Endodermal cell (in vitro differentiated cells): ENCODE measurements at regions not wholly inside any gene's neighbourhood (a gene's known extent, or its start where the extent isn't known, plus 50 kb on each side); places are given as distances from the start of the nearest gene placed in this dataset.

Experiments used
- DNase-seq: peaks from one replicate; pipeline ENCODE4 v3.0.0-alpha.2; 2017
- H3K27ac ChIP-seq: 2 replicates; pipeline ENCODE4 v1.5.1; 2013; ENCODE audit warnings: mild to moderate bottlenecking, low read depth, low read length, moderate library complexity
- H3K27me3 ChIP-seq: 2 replicates; pipeline ENCODE4 v1.6.1; 2013; ENCODE audit warnings: mild to moderate bottlenecking, low read length, moderate library complexity; ENCODE audit not compliant: insufficient read depth, control insufficient read depth, poor library complexity, severe bottlenecking
- H3K36me3 ChIP-seq: 2 replicates; pipeline ENCODE4 v1.7.0; 2013; ENCODE audit warnings: mild to moderate bottlenecking, low read length, moderate library complexity; ENCODE audit not compliant: control insufficient read depth, insufficient read depth
- H3K4me1 ChIP-seq: one replicate; pipeline ENCODE4 v1.7.0; 2013; ENCODE audit warnings: low read length; ENCODE audit not compliant: control insufficient read depth, insufficient read depth
- H3K4me3 ChIP-seq: 2 replicates; pipeline ENCODE4 v1.5.1; 2013; ENCODE audit warnings: mild to moderate bottlenecking, low read length, moderate library complexity
- H3K9ac ChIP-seq: 2 replicates; pipeline ENCODE4 v1.6.1; 2013; ENCODE audit warnings: mild to moderate bottlenecking, low read length, moderate library complexity; ENCODE audit not compliant: poor library complexity, severe bottlenecking; ENCODE audit errors: extremely low read depth
- H3K9me3 ChIP-seq: 2 replicates; pipeline ENCODE4 v1.6.1; 2013; ENCODE audit warnings: mild to moderate bottlenecking, low read length, moderate library complexity; ENCODE audit not compliant: control insufficient read depth
- H3K27ac Mint-ChIP-seq: 2 replicates; pipeline ENCODE4 v1.8.0; 2020; ENCODE audit warnings: mixed read lengths
- H3K27me3 Mint-ChIP-seq: 2 replicates; pipeline ENCODE4 v1.8.0; 2021; ENCODE audit warnings: mild to moderate bottlenecking, mixed read lengths; ENCODE audit not compliant: insufficient read depth
- H3K36me3 Mint-ChIP-seq: 2 replicates; pipeline ENCODE4 v1.8.0; 2020; ENCODE audit warnings: low read depth, mixed read lengths
- H3K4me1 Mint-ChIP-seq: 2 replicates; pipeline ENCODE4 v1.8.0; 2020; ENCODE audit warnings: mixed read lengths
- H3K4me3 Mint-ChIP-seq: 2 replicates; pipeline ENCODE4 v1.8.0; 2020; ENCODE audit warnings: mild to moderate bottlenecking, moderate library complexity, mixed read lengths
- H3K9me3 Mint-ChIP-seq: 2 replicates; pipeline ENCODE4 v1.8.0; 2020; ENCODE audit warnings: mild to moderate bottlenecking, mixed read lengths
- WGBS, 2 experiments: methylation state at CpG; one replicate each; pipeline versions ENCODE4 v1.1.5 to v1.1.7; 2013; ENCODE audit warnings: missing lambda C conversion rate in 2 of 2, mixed read lengths in 1 of 2; ENCODE audit not compliant: insufficient coverage in 1 of 2, insufficient read length in 1 of 2; 5-methylcytosine and 5-hydroxymethylcytosine counted together
- TF ChIP-seq, protein P1 (sequence below): fragments of 200-600 bp; sonication (generic); conservative IDR thresholded peaks from 2 replicates; pipeline ENCODE4 v1.5.0; 2021; ENCODE audit warnings: antibody characterized with exemption, mild to moderate bottlenecking

DNA sequence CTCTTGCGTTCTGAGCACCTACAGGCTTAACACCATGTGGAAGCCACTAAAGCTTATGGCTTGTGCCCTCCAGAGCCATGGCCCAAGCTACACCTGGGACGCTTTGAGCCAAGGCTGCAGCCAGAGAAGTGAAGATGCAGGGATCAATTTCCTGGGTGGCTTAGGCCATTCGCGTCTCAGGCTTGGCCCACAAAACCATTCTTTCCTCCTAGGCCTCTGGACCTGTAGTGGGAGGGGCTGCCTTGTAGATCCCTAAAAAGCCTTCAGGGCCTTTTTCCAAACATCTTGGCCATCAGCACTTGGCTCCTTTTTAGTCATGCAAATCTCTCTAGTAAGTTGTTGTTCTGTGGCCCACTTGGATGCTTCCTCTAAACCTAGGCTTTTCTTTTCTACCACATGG lies 401.7 kb upstream of the RUNX1 start:
- no peak overlapping the region for H3K27ac ChIP-seq
- H3K4me3 ChIP-seq = no peak overlapping the region
- no peak overlapping the region for H3K27ac Mint-ChIP-seq
- H3K27me3 ChIP-seq = no peaks in the 10 kb centered on the region
- no peak overlapping the region for H3K4me3 Mint-ChIP-seq
- H3K9ac ChIP-seq = no peak overlapping the region
- peaks cover 31% of the 10 kb centered on the region for H3K9me3 Mint-ChIP-seq
- no peaks in the 10 kb centered on the region for H3K4me1 Mint-ChIP-seq
- no peaks in the 10 kb centered on the region for H3K27me3 Mint-ChIP-seq
- TF ChIP-seq, protein P1, sequence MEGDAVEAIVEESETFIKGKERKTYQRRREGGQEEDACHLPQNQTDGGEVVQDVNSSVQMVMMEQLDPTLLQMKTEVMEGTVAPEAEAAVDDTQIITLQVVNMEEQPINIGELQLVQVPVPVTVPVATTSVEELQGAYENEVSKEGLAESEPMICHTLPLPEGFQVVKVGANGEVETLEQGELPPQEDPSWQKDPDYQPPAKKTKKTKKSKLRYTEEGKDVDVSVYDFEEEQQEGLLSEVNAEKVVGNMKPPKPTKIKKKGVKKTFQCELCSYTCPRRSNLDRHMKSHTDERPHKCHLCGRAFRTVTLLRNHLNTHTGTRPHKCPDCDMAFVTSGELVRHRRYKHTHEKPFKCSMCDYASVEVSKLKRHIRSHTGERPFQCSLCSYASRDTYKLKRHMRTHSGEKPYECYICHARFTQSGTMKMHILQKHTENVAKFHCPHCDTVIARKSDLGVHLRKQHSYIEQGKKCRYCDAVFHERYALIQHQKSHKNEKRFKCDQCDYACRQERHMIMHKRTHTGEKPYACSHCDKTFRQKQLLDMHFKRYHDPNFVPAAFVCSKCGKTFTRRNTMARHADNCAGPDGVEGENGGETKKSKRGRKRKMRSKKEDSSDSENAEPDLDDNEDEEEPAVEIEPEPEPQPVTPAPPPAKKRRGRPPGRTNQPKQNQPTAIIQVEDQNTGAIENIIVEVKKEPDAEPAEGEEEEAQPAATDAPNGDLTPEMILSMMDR = no peak
- H3K9me3 ChIP-seq = peaks cover 24% of the 10 kb centered on the region
- H3K36me3 ChIP-seq = no peaks in the 10 kb centered on the region
- 94 to 100% methylated on average over 4 of the region's 4 CpGs for WGBS, 2 experiments
- no peaks in the 10 kb centered on the region for H3K4me1 ChIP-seq
- no peak for DNase-seq
- no peaks in the 10 kb centered on the region for H3K36me3 Mint-ChIP-seq

DNA sequence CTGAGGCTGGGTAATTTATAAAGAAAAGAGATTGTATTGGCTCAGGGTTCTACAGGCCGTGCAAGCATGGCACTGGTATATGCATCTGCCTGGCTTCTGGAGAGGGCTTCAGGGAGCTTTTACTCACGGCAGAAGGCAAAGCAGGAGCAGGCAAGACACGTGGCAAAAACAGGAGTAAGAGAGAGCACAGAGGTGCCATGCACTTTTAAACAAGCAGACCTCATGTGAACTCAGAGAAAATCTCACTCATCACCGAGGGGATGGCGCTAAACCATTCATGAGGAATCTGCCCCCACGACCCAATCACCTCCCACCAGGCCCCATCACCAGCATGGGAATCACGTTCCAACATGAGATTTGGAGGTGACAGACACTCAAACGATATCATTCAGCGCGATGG lies 400.7 kb upstream of the RUNX1 start:
- H3K9me3 ChIP-seq = peaks cover 24% of the 10 kb centered on the region
- H3K4me3 ChIP-seq = no peak overlapping the region
- H3K9ac ChIP-seq = no peak overlapping the region
- H3K4me1 Mint-ChIP-seq = no peaks in the 10 kb centered on the region
- TF ChIP-seq, protein P1 = no peak
- peaks cover 31% of the 10 kb centered on the region for H3K9me3 Mint-ChIP-seq
- H3K27me3 Mint-ChIP-seq = no peaks in the 10 kb centered on the region
- WGBS, 2 experiments = 91 to 93% methylated on average over 10 of the region's 10 CpGs
- no peak overlapping the region for H3K4me3 Mint-ChIP-seq
- no peaks in the 10 kb centered on the region for H3K36me3 ChIP-seq
- H3K27ac ChIP-seq = no peak overlapping the region
- H3K4me1 ChIP-seq = no peaks in the 10 kb centered on the region
- no peaks in the 10 kb centered on the region for H3K36me3 Mint-ChIP-seq
- DNase-seq = no peak
- H3K27ac Mint-ChIP-seq = no peak overlapping the region
- no peaks in the 10 kb centered on the region for H3K27me3 ChIP-seq

DNA sequence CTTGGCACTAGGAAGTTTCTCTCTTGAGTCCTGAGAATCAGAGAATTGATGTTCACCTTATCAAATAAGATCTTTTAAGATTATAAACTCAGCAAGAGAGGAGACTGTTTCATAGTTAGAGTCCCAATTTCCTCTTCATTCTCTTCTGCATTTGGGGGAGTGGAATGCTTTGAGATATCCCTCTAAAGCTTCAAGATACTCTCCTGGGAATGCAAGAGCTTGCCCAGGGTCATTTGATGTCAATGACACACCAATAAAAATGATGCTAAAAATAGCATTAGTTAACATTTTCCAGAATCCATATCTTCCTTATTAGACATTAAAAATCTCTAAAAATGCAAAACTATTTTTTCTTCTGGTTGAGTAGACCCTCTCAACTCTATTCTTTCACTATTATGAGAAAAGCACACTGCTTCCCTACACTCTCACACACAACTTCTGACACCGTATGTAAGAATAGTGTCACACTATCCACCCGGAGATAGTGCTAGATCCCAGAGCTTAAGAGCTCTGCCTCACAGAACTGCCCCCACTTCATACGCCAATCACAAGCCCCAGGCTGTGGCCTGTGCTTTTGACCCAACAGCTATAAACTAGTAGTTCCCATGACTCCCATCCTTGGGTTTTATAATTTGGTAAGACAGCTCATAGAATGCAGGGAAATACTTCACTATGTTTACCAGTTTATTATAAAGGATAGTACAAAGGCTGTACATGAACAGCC lies 399.9 kb upstream of the RUNX1 start:
- Histone ChIP-seq H3K4me3 (no peak overlapping the region), H3K36me3 (no peaks in the 10 kb centered on the region), H3K27me3 (no peaks in the 10 kb centered on the region), H3K9me3 (peaks cover 24% of the 10 kb centered on the region), H3K27ac (no peak overlapping the region), H3K9ac (no peak overlapping the region), H3K4me1 (no peaks in the 10 kb centered on the region)
- TF ChIP-seq, protein P1 = no peak
- no peak for DNase-seq
- WGBS, 2 experiments = 86% methylated on average over 3 of the region's 3 CpGs; no CpG with 5 or more reads in 1 of the 2 experiments
- Mint-ChIP-seq H3K4me3 (no peak overlapping the region), H3K4me1 (no peaks in the 10 kb centered on the region), H3K27ac (no peak overlapping the region), H3K27me3 (peaks cover under 1% of the 10 kb centered on the region), H3K36me3 (no peaks in the 10 kb centered on the region), H3K9me3 (peaks cover 31% of the 10 kb centered on the region)
